ENCODE measurements at regions not wholly inside any gene's neighbourhood (a gene's known extent, or its start where the extent isn't known, plus 50 kb on each side); places are given as distances from the start of the nearest gene placed in this dataset.

DNA sequence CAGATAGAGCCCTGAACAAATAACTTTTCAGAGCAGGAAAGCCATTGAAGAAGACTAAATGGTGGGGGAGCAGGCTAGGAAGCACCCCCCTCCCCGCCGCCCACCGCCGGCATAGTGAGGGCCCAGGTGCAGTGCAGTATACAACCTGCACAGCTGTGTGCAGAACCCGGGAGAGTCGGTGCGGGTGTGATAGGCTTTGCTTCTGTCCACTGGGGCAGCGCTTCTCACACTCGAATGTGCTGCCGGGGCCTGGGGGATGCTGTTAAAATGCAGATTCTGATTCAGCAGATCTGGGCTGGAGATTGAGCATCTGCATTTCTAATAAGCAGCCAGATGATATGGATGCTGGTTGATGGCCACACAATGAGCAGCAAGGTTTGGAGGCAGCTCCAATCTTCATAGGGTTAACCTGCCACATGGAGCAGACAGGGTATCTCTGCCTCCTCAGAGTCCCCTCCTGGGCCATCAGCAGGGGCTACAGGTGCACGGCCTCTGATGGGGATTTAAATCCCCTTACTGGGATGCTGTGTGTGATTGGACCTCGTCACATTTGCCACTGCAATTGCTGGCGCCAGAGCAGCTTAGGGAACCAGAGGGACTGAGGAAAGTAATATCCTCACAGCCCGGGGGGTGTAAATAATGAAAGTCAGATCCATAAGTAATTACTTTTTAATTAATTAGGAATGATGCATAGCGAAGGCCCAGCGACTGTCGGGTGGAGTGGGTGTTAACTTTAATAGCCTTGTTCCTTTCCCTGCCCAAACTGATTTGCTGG is 172.0 kb upstream of the RPL38 start:
- no peak for FAIRE-seq
- H3K27ac ChIP-seq (ENCODE audit: extremely low read length, insufficient read depth, low read length): no peak overlapping the region
- H3K79me2 ChIP-seq (ENCODE audit: insufficient read depth, low read length): no peaks in the 10 kb centered on the region
- BruUV-seq (replicated peaks): no TSS peak
- CTCF ChIA-PET (ENCODE audit: low intra/inter-chr PET ratio, low total read pairs): no interaction called here
- H3K4me2 ChIP-seq (ENCODE audit: low read depth, low read length): no peak overlapping the region
- in situ Hi-C loops (cut with HindIII; ENCODE audit: extremely low pct_ligation_motif_present, low pct_unique_long_range_greater_than_20kb): no loop called here
- no peak for DNase-seq (ENCODE audit: low spot score)
- intact Hi-C loops (cut with micrococcal nuclease; ENCODE audit: unreplicated experiment): no loop called here
- peaks cover 10 to 82% of the 10 kb centered on the region in 2 experiments for H3K27me3 ChIP-seq (ENCODE audit: control insufficient read depth in 1 of 2, insufficient read depth in 2 of 2, low read length in 2 of 2)
- no peak overlapping the region for H3K9ac ChIP-seq (ENCODE audit: insufficient read depth, low read depth, low read length)
- no peak overlapping the region for H3K4me3 ChIP-seq (replicated peaks in 1 of 3; ENCODE audit: insufficient read depth in 1 of 3, low read depth in 2 of 3, low read length in 3 of 3)
- POLR2A ChIA-PET: no interaction called here
- no peaks in the 10 kb centered on the region for H3K4me1 ChIP-seq (ENCODE audit: insufficient read depth, low read length)
- H2AFZ ChIP-seq (ENCODE audit: low read length): no peak overlapping the region
- WGBS (ENCODE audit: low lambda C conversion rate): 16% methylated on average over 17 of the region's 17 CpGs
- no peaks in the 10 kb centered on the region for H3K9me3 ChIP-seq (ENCODE audit: low read length)
- TF ChIP-seq, protein P1, sequence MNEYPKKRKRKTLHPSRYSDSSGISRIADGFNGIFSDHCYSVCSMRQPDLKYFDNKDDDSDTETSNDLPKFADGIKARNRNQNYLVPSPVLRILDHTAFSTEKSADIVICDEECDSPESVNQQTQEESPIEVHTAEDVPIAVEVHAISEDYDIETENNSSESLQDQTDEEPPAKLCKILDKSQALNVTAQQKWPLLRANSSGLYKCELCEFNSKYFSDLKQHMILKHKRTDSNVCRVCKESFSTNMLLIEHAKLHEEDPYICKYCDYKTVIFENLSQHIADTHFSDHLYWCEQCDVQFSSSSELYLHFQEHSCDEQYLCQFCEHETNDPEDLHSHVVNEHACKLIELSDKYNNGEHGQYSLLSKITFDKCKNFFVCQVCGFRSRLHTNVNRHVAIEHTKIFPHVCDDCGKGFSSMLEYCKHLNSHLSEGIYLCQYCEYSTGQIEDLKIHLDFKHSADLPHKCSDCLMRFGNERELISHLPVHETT (CRISPR knock-in tag; conservative IDR thresholded peaks at IDR 0.05): no peak
- TF ChIP-seq, protein P2, sequence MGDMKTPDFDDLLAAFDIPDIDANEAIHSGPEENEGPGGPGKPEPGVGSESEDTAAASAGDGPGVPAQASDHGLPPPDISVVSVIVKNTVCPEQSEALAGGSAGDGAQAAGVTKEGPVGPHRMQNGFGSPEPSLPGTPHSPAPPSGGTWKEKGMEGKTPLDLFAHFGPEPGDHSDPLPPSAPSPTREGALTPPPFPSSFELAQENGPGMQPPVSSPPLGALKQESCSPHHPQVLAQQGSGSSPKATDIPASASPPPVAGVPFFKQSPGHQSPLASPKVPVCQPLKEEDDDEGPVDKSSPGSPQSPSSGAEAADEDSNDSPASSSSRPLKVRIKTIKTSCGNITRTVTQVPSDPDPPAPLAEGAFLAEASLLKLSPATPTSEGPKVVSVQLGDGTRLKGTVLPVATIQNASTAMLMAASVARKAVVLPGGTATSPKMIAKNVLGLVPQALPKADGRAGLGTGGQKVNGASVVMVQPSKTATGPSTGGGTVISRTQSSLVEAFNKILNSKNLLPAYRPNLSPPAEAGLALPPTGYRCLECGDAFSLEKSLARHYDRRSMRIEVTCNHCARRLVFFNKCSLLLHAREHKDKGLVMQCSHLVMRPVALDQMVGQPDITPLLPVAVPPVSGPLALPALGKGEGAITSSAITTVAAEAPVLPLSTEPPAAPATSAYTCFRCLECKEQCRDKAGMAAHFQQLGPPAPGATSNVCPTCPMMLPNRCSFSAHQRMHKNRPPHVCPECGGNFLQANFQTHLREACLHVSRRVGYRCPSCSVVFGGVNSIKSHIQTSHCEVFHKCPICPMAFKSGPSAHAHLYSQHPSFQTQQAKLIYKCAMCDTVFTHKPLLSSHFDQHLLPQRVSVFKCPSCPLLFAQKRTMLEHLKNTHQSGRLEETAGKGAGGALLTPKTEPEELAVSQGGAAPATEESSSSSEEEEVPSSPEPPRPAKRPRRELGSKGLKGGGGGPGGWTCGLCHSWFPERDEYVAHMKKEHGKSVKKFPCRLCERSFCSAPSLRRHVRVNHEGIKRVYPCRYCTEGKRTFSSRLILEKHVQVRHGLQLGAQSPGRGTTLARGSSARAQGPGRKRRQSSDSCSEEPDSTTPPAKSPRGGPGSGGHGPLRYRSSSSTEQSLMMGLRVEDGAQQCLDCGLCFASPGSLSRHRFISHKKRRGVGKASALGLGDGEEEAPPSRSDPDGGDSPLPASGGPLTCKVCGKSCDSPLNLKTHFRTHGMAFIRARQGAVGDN (CRISPR knock-in tag; IDR thresholded peaks at IDR 0.05): no peak
- TF ChIP-seq SATB2 (CRISPR knock-in tag; IDR thresholded peaks at IDR 0.05) (no peak), EED (CRISPR knock-in tag; IDR thresholded peaks at IDR 0.05) (no peak)
- TF ChIP-seq, protein P3, sequence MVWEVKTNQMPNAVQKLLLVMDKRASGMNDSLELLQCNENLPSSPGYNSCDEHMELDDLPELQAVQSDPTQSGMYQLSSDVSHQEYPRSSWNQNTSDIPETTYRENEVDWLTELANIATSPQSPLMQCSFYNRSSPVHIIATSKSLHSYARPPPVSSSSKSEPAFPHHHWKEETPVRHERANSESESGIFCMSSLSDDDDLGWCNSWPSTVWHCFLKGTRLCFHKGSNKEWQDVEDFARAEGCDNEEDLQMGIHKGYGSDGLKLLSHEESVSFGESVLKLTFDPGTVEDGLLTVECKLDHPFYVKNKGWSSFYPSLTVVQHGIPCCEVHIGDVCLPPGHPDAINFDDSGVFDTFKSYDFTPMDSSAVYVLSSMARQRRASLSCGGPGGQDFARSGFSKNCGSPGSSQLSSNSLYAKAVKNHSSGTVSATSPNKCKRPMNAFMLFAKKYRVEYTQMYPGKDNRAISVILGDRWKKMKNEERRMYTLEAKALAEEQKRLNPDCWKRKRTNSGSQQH (CRISPR knock-in tag; IDR thresholded peaks at IDR 0.05; ENCODE audit: low read depth): no peak
- ATAC-seq: no peak
- peaks cover 6% of the 10 kb centered on the region; the same call in 1 of the 2 replicates for H4K20me1 ChIP-seq (ENCODE audit: insufficient read depth, low read length)
- H3K36me3 ChIP-seq (replicated peaks in 1 of 2; ENCODE audit: control insufficient read depth in 1 of 2, insufficient read depth in 2 of 2, low read length in 2 of 2): no peaks in the 10 kb centered on the region

Data from HepG2 (cell line).